A673 (cell line): ENCODE measurements at regions not wholly inside any gene's neighbourhood (a gene's known extent, or its start where the extent isn't known, plus 50 kb on each side); places are given as distances from the start of the nearest gene placed in this dataset.

Experiments used
- BruUV-seq: library from RNA; stranded (reverse); fragments of 400-500 nt; replicated peaks from 2 replicates; lab custom pipeline; 2021; lab: Mats Ljungman, UMichigan
- CTCF ChIA-PET: fragments of 300-600 bp; sonication (Branson Sonifier 250); formaldehyde crosslinking; loops from one replicate; lab custom pipeline; 2022; ENCODE audit warnings: antibody characterized with exemption; lab: Charles Lee
- POLR2A ChIA-PET: fragments of 300-600 bp; sonication (Branson Sonifier 250); formaldehyde crosslinking; loops from one replicate; lab custom pipeline; 2022; ENCODE audit warnings: antibody characterized with exemption; ENCODE audit not compliant: low non-redundant PET; lab: Charles Lee
- DNase-seq: peaks from one replicate; pipeline ENCODE4 v3.0.0-alpha.2; 2015; ENCODE audit warnings: low spot score
- H3K27ac ChIP-seq: fragments of 200-600 bp; sonication (generic); 2 replicates; pipeline ENCODE4 v1.5.1; 2016; ENCODE audit warnings: mixed run types, low read depth, mild to moderate bottlenecking, mixed read lengths, antibody characterized with exemption, low read length; ENCODE audit not compliant: poor library complexity, severe bottlenecking
- H3K27me3 ChIP-seq: fragments of 200-600 bp; sonication (generic); replicated peaks from 2 replicates; pipeline ENCODE4 v1.6.1; 2017; ENCODE audit warnings: mixed run types, low read depth, mild to moderate bottlenecking, mixed read lengths, antibody characterized with exemption, low read length; ENCODE audit not compliant: insufficient read depth, poor library complexity
- H3K36me3 ChIP-seq: fragments of 200-600 bp; sonication (generic); 2 replicates; pipeline ENCODE4 v1.6.1; 2016; ENCODE audit warnings: mixed run types, mild to moderate bottlenecking, mixed read lengths, antibody characterized with exemption, low read length; ENCODE audit not compliant: insufficient read depth, poor library complexity, severe bottlenecking
- H3K4me1 ChIP-seq: fragments of 200-600 bp; sonication (generic); 2 replicates; pipeline ENCODE4 v1.6.1; 2017; ENCODE audit warnings: mixed run types, mild to moderate bottlenecking, mixed read lengths, antibody characterized with exemption, low read length; ENCODE audit not compliant: insufficient read depth, poor library complexity, severe bottlenecking
- H3K4me3 ChIP-seq: fragments of 200-600 bp; sonication (generic); 2 replicates; pipeline ENCODE4 v1.5.1; 2016; ENCODE audit warnings: low read depth, mixed run types, mild to moderate bottlenecking, mixed read lengths, low read length; ENCODE audit not compliant: poor library complexity, severe bottlenecking
- H3K9me3 ChIP-seq: fragments of 200-600 bp; sonication (generic); 2 replicates; pipeline ENCODE4 v1.6.1; 2016; ENCODE audit warnings: mixed run types, low read depth, mild to moderate bottlenecking, mixed read lengths, antibody characterized with exemption, low read length; ENCODE audit not compliant: poor library complexity, severe bottlenecking
- EZH2 ChIP-seq: fragments of 200-600 bp; sonication (generic); IDR thresholded peaks from 2 replicates; pipeline ENCODE4 v1.6.1; 2017; ENCODE audit warnings: borderline replicate concordance, low read depth, mild to moderate bottlenecking, mixed read lengths, antibody characterized with exemption, low read length; ENCODE audit not compliant: poor library complexity, severe bottlenecking
- intact Hi-C: fragments of 100-400 bp; cut with micrococcal nuclease; formaldehyde crosslinking; loops from one replicate; pipeline ENCODE4 v1.10.0; 2022; ENCODE audit not compliant: unreplicated experiment
- TF ChIP-seq, protein P1 (sequence below): fragments of 300-800, 200-600 bp; sonication (generic); conservative IDR thresholded peaks from 2 replicates; pipeline ENCODE4 v1.5.1; 2017; ENCODE audit warnings: low read depth, mild to moderate bottlenecking, antibody characterized with exemption, low read length, moderate library complexity, mixed read lengths

DNA sequence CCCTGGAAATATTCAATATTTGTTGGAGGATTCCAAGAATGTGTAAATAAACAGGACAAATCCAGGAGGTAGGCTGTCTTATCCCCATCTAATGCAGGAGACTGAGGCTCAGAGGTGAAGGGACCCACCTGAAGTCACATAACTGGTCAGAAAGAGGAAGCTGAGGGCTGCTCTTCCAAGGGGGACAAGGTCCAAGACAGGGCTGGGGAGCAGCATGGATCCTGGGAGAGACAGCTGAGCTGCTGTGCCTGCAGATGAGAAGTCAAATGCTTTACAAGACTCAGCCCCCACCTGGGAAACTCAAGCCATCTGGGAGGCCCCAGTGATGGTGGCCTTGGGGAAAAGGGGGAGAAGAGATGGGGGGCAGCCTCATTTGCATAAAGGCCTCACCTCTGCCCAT is 224.4 kb downstream of the PTPRU start:
- Histone ChIP-seq H3K27me3 (peaks cover 15% of the 10 kb centered on the region), H3K27ac (no peak overlapping the region), H3K4me3 (no peak overlapping the region), H3K4me1 (no peaks in the 10 kb centered on the region), H3K36me3 (no peaks in the 10 kb centered on the region), H3K9me3 (no peaks in the 10 kb centered on the region)
- intact Hi-C loops, result no loop called here
- TF ChIP-seq, protein P1, sequence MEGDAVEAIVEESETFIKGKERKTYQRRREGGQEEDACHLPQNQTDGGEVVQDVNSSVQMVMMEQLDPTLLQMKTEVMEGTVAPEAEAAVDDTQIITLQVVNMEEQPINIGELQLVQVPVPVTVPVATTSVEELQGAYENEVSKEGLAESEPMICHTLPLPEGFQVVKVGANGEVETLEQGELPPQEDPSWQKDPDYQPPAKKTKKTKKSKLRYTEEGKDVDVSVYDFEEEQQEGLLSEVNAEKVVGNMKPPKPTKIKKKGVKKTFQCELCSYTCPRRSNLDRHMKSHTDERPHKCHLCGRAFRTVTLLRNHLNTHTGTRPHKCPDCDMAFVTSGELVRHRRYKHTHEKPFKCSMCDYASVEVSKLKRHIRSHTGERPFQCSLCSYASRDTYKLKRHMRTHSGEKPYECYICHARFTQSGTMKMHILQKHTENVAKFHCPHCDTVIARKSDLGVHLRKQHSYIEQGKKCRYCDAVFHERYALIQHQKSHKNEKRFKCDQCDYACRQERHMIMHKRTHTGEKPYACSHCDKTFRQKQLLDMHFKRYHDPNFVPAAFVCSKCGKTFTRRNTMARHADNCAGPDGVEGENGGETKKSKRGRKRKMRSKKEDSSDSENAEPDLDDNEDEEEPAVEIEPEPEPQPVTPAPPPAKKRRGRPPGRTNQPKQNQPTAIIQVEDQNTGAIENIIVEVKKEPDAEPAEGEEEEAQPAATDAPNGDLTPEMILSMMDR, result no peak
- TF ChIP-seq EZH2, result no peak
- POLR2A ChIA-PET, result no interaction called here
- no peak for DNase-seq
- BruUV-seq, result no TSS peak
- CTCF ChIA-PET, result no interaction called here

- POLR2A ChIA-PET, result no interaction called here
- Histone ChIP-seq H3K4me1 (no peaks in the 10 kb centered on the region), H3K27ac (no peak overlapping the region), H3K9me3 (no peaks in the 10 kb centered on the region), H3K4me3 (no peak overlapping the region), H3K36me3 (no peaks in the 10 kb centered on the region), H3K27me3 (peaks cover 15% of the 10 kb centered on the region)
- no peak for DNase-seq
- BruUV-seq, result no TSS peak
- CTCF ChIA-PET, result no interaction called here
- intact Hi-C loops, result no loop called here
- TF ChIP-seq, protein P1, result no peak
- no peak for TF ChIP-seq EZH2
These were observed 223.8 kb downstream of the PTPRU start for GRCh38 chr1:29460041-29460610.

DNA sequence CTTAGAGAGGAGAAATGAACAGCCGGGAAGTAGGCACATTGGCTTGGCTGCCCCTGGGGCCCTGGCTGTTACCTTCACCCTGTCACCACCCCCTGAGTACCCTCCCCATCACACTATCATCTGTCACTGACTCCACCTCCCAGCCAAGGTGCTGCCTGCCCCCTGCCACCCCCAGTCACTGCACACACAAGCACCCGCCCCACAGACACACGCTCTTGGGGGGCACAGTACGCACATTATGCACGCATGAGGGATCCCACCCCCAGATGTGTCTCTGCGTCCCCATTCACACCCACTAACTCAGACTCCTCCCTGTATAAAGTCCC is 223.3 kb downstream of the PTPRU start:
- CTCF ChIA-PET, result no interaction called here

More for the DNA sequence above, 223.3 kb downstream of the PTPRU start:
- no peak for DNase-seq
- no TSS peak for BruUV-seq
- H3K9me3 ChIP-seq, result no peaks in the 10 kb centered on the region
- POLR2A ChIA-PET, result no interaction called here
- H3K36me3 ChIP-seq, result no peaks in the 10 kb centered on the region
- H3K27me3 ChIP-seq, result peaks cover 15% of the 10 kb centered on the region
- intact Hi-C loops, result no loop called here
- no peak overlapping the region for H3K4me3 ChIP-seq
- H3K4me1 ChIP-seq, result no peaks in the 10 kb centered on the region
- no peak for TF ChIP-seq EZH2
- TF ChIP-seq, protein P1, result no peak
- no peak overlapping the region for H3K27ac ChIP-seq
